H1 (cell line): ENCODE measurements at regions not wholly inside any gene's neighbourhood (a gene's known extent, or its start where the extent isn't known, plus 50 kb on each side); places are given as distances from the start of the nearest gene placed in this dataset.

Source experiments
- BACH1 ChIP-seq: IDR thresholded peaks from 2 replicates; pipeline ENCODE4 v1.6.1; 2012; ENCODE audit warnings: low read length, improper control_type of control experiment
- CREB1 ChIP-seq: IDR thresholded peaks from 2 replicates; pipeline ENCODE4 v1.6.1; 2012; ENCODE audit warnings: inconsistent platforms
- CTCF ChIP-seq, 3 experiments: IDR thresholded peaks; 1 replicate in 2 of 3; 2 replicates in 1 of 3; pipeline versions ENCODE4 v1.5.1 to v1.6.1; 2011; ENCODE audit warnings: low read length in 3 of 3, mild to moderate bottlenecking in 3 of 3, inconsistent platforms in 2 of 3, low read depth in 1 of 3, moderate library complexity in 1 of 3; ENCODE audit not compliant: insufficient read depth in 1 of 3; ENCODE audit errors: control extremely low read depth in 1 of 3
- POLR2A ChIP-seq, 2 experiments: IDR thresholded peaks; 1 replicate in 1 of 2; 2 replicates in 1 of 2; pipeline ENCODE4 v1.6.1; 2011; ENCODE audit warnings: low read depth in 2 of 2, low read length in 2 of 2, mild to moderate bottlenecking in 2 of 2; ENCODE audit errors: control extremely low read depth in 1 of 2
- TAF1 ChIP-seq: IDR thresholded peaks from 2 replicates; pipeline ENCODE4 v1.6.1; 2011; ENCODE audit warnings: mild to moderate bottlenecking, low read depth, low read length
- TBP ChIP-seq: IDR thresholded peaks from 2 replicates; pipeline ENCODE4 v1.6.1; 2011; ENCODE audit warnings: low read depth, low read length, improper control_type of control experiment
- YY1 ChIP-seq: IDR thresholded peaks from 2 replicates; pipeline ENCODE4 v1.6.1; 2011; ENCODE audit warnings: low read depth, mild to moderate bottlenecking, low read length

DNA sequence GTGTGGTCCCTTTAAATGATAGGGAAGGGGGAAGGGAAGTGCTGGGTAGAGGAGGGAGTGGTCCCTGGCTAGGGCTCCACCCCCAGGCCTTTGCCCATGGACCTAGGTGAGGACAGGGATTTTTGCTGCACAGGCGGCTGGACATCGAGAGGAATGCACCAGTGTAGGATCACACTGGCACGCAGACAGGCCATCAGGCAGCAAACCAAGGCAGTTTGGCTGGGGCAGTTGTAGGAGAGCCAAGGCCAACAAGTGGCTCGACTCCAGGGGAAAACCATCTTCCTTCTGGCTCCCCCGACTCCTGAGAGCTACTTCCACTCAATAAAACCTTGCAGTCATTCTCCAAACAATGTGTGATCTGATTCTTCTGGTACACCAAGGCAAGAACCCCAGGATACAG lies 402.0 kb upstream of the LRRTM1 start:
- TF ChIP-seq YY1 (no peak), CTCF (IDR thresholded peaks at IDR 0.05; ENCODE audit: control extremely low read depth in 1 of 3, insufficient read depth in 1 of 3, low read depth in 1 of 3, low read length in 3 of 3) (no peak), CREB1 (no peak), TBP (no peak), TAF1 (no peak), BACH1 (no peak), POLR2A (IDR thresholded peaks at IDR 0.05; ENCODE audit: control extremely low read depth in 1 of 2, low read depth in 2 of 2, low read length in 2 of 2) (no peak)
